ENCODE measurements at regions not wholly inside any gene's neighbourhood (a gene's known extent, or its start where the extent isn't known, plus 50 kb on each side); places are given as distances from the start of the nearest gene placed in this dataset.

- TF ChIP-seq CTCF (IDR thresholded peaks at IDR 0.05) = no peak
- TF ChIP-seq POLR2A (IDR thresholded peaks at IDR 0.05) = no peak
These were observed 140.5 kb upstream of the ASIC2 start for GRCh38 chr17:33433581-33433980.
